Activated CD4-positive, alpha-beta memory T cell treated with anti-CD3 and anti-CD28 coated beads, Interleukin-2, amount 10 ng/mL, durations not matched to agents 7 days and 5 days (primary cell): ENCODE measurements at regions not wholly inside any gene's neighbourhood (a gene's known extent, or its start where the extent isn't known, plus 50 kb on each side); places are given as distances from the start of the nearest gene placed in this dataset.
"Not testable (repeated sequence)": the region's sequence is repeated elsewhere in the genome, so short reads cannot be mapped to it uniquely, and the experiment has no call there.

Experiments
- CTCF ChIA-PET: fragments of 350-600 bp; sonication (Branson Sonifier 250); formaldehyde crosslinking; loops from one replicate; lab custom pipeline; 2021; ENCODE audit warnings: antibody characterized with exemption, inconsistent platforms; lab: Charles Lee
- POLR2A ChIA-PET: fragments of 350-600 bp; sonication (Branson Sonifier 250); formaldehyde crosslinking; loops from one replicate; lab custom pipeline; 2021; ENCODE audit warnings: antibody characterized with exemption; lab: Charles Lee
- DNase-seq: peaks from one replicate; pipeline ENCODE4 v3.0.0-alpha.2; 2020
- H3K27ac Mint-ChIP-seq: one replicate; pipeline ENCODE4 v1.8.0; 2021; ENCODE audit warnings: mild to moderate bottlenecking, mixed read lengths
- H3K27me3 Mint-ChIP-seq: one replicate; pipeline ENCODE4 v1.8.0; 2021; ENCODE audit warnings: mixed read lengths
- H3K36me3 Mint-ChIP-seq: one replicate; pipeline ENCODE4 v1.8.0; 2021; ENCODE audit warnings: low read depth, mixed read lengths
- H3K4me1 Mint-ChIP-seq: one replicate; pipeline ENCODE4 v1.8.0; 2021; ENCODE audit warnings: mixed read lengths
- H3K4me3 Mint-ChIP-seq: one replicate; pipeline ENCODE4 v1.8.0; 2021; ENCODE audit warnings: mild to moderate bottlenecking, mixed read lengths
- H3K9me3 Mint-ChIP-seq: one replicate; pipeline ENCODE4 v1.8.0; 2021; ENCODE audit warnings: mixed read lengths

DNA sequence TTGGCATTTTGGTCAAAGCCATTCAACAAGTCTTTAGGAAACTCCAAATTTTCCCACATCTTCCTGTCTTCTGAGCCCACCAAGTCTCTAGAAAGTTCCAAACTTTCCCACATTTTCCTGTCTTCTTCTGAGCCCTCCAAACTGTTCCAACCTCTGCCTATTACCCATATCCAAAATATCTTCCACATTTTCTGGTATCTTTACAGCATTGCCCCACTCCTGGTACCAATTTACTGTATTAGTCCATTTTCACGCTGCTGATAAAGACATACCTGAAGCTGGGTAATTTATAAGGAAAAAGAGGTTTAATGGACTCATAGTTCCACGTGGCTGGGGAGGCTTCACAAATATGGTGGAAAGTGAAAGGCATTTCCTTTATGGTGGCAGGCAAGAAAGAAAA, 56.1 kb upstream of the GABRA3 start:
- H3K9me3 Mint-ChIP-seq, DNase-seq, POLR2A ChIA-PET, H3K4me1 Mint-ChIP-seq, CTCF ChIA-PET, H3K4me3 Mint-ChIP-seq, H3K27me3 Mint-ChIP-seq, H3K36me3 Mint-ChIP-seq, H3K27ac Mint-ChIP-seq: not testable (repeated sequence)

DNA sequence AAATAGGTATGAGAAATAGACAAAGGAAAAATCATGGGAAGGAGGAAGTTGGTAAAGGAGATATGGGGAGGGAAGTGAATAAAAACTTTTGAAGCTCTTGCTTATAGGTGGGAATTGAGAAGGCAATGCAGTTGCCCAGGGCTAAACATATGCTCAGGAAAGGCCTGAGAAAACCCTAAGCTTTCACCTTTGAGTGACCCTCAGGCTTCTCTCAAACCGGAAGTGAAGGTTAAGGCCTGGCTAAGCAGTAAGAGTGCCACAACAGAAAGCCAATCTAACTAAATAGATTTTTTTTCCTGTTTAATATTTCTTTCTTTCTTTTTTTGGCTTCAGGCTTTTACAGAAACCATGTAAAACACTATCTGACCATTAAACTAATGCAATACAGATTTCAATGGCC, 69.5 kb upstream of the GABRA3 start:
- DNase-seq, result no peak
- Mint-ChIP-seq H3K9me3 (no peaks in the 10 kb centered on the region), H3K27me3 (no peaks in the 10 kb centered on the region), H3K4me1 (no peaks in the 10 kb centered on the region), H3K27ac (no peak overlapping the region), H3K4me3 (no peak overlapping the region), H3K36me3 (no peaks in the 10 kb centered on the region)
- CTCF ChIA-PET, result no interaction called here
- POLR2A ChIA-PET, result no interaction called here

DNA sequence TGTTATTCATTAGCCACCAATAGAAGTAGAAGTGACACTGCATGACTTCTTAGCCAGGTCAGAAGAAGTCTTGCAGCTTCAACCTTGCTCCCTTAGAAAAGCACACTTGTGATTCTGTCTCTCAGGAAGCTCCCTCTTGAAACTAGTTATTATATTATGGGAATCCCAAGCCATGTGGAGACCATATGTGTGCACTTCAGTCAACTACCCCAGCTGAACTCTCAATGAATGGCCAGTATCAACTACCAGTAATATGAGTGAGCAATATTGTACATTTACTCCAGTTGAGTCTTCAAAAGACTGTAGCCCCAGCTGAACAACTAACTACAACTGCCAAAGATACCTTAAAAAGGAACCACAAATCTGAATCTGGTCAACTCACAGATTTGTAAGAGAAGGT, 77.1 kb upstream of the GABRA3 start:
- Mint-ChIP-seq H3K36me3 (no peaks in the 10 kb centered on the region), H3K4me1 (no peaks in the 10 kb centered on the region), H3K27ac (no peak overlapping the region), H3K27me3 (no peaks in the 10 kb centered on the region), H3K9me3 (no peaks in the 10 kb centered on the region), H3K4me3 (no peak overlapping the region)
- DNase-seq, result no peak
- POLR2A ChIA-PET, result no interaction called here
- CTCF ChIA-PET, result no interaction called here

DNA sequence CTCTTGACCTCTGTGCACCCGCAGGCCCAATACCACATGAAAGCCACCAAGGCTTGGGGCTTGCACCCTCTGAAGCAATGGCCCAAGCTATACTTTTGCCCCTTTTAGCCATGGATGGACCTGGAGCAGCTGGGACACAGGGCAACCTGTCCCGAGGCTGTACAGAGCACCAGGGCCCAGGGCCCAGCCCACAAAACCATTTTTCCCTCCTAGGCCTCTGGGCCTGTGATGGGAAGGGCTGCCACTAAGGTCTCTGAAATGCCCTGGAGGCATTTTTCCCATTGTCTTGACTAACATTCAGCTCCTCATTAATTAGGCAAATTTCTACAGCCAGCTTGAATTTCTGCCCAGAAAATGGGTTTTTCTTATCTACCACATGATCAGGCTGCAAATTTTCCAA, 79.9 kb upstream of the GABRA3 start:
- no peaks in the 10 kb centered on the region for H3K9me3 Mint-ChIP-seq
- DNase-seq, result no peak
- H3K27ac Mint-ChIP-seq, result no peak overlapping the region
- H3K4me1 Mint-ChIP-seq, result no peaks in the 10 kb centered on the region
- ChIA-PET POLR2A (no interaction called here), CTCF (no interaction called here)
- H3K27me3 Mint-ChIP-seq, result no peaks in the 10 kb centered on the region
- H3K36me3 Mint-ChIP-seq, result no peaks in the 10 kb centered on the region
- H3K4me3 Mint-ChIP-seq, result no peak overlapping the region

DNA sequence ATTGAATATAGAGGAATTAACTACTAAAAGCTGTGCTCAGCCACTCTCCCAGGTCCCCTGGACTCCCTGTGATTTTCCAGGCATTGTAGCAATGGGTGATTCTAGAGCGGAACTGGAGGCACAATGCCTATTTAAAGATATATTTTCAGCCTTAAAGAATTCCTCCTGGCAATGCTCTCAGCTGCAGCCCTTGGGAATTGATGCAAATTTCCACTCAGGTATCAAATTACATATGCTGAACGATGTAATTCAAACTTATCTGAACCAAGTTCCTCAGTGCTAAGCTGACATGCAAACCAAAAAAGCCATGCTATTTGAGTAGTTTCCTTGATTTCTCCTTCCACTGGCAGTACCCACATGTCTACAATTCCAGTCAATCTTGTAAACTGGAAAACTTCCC, 86.3 kb upstream of the GABRA3 start:
- POLR2A ChIA-PET, result no interaction called here
- DNase-seq, result no peak
- CTCF ChIA-PET, result no interaction called here
- Mint-ChIP-seq H3K27ac (no peak overlapping the region), H3K9me3 (no peaks in the 10 kb centered on the region), H3K36me3 (no peaks in the 10 kb centered on the region), H3K4me3 (no peak overlapping the region), H3K4me1 (no peaks in the 10 kb centered on the region), H3K27me3 (no peaks in the 10 kb centered on the region)

DNA sequence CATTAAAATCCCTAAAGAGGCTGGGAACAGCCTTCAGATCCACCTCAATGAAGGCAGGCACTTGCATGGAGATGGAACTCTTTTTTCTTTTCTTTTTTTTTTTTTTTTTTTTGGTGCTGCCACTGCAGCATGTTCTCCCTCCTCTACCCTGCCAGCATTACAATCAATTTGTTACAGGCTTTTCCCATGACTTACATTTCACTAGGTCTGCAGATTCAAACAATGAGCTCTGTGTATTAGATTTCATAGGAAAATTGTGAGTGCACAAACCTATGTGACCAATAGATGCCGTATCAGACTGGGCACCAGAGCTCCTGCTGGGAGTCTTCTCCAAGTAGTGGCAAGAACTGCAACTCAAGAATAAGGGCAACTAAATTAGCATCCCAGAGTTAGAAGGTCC, 63.8 kb upstream of the GABRQ start:
- H3K27me3 Mint-ChIP-seq, result no peaks in the 10 kb centered on the region
- CTCF ChIA-PET, result no interaction called here
- no peak overlapping the region for H3K4me3 Mint-ChIP-seq
- POLR2A ChIA-PET, result no interaction called here
- H3K9me3 Mint-ChIP-seq, result no peaks in the 10 kb centered on the region
- no peak for DNase-seq
- no peak overlapping the region for H3K27ac Mint-ChIP-seq
- H3K36me3 Mint-ChIP-seq, result no peaks in the 10 kb centered on the region
- no peaks in the 10 kb centered on the region for H3K4me1 Mint-ChIP-seq

DNA sequence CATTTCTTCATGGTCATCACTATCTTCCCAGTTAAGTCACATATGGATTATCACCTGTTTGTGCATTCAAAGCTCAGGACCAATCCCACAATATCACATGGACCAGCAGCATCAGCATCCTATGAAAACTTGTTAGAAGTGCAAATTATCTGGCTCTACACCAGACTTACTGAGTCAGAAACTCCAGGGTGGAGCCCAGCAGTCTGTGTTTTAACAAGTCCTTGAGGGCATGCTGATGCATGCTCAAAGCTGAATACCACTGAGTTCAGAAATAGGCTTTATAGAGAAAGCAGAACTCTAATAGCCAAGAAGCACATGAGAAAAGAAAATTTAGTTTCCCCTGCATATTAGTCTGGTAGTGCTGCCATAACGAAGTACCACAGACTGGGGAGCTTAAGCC, 62.4 kb upstream of the GABRQ start:
- H3K27ac Mint-ChIP-seq, result no peak overlapping the region
- H3K27me3 Mint-ChIP-seq, result no peaks in the 10 kb centered on the region
- no peaks in the 10 kb centered on the region for H3K4me1 Mint-ChIP-seq
- no peak for DNase-seq
- no peak overlapping the region for H3K4me3 Mint-ChIP-seq
- ChIA-PET CTCF (interaction anchor here (1.0 kb wide), 1 partner anchor 57 kb away, joined by 3 read pairs; no protein-coding TSS in a partner anchor), POLR2A (no interaction called here)
- no peaks in the 10 kb centered on the region for H3K9me3 Mint-ChIP-seq
- H3K36me3 Mint-ChIP-seq, result no peaks in the 10 kb centered on the region

DNA sequence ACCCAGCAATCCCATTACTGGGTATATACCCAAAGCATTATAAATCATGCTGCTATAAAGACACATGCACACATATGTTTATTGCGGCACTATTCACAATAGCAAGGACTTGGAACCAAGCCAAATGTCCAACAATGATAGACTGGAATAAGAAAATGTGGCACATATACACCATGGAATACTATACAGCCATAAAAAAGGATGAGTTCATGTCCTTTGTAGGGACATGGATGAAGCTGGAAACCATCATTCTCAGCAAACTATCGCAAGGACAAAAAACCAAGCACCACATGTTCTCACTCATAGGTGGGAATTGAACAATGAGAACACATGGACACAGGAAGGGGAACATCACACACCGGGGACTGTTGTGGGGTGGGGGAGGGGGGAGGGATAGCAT, 50.2 kb upstream of the GABRQ start:
- H3K27ac Mint-ChIP-seq, CTCF ChIA-PET, DNase-seq, H3K4me1 Mint-ChIP-seq, H3K27me3 Mint-ChIP-seq, H3K36me3 Mint-ChIP-seq, H3K9me3 Mint-ChIP-seq, POLR2A ChIA-PET, H3K4me3 Mint-ChIP-seq: not testable (repeated sequence)
